ENCODE measurements at regions not wholly inside any gene's neighbourhood (a gene's known extent, or its start where the extent isn't known, plus 50 kb on each side); places are given as distances from the start of the nearest gene placed in this dataset.

DNA sequence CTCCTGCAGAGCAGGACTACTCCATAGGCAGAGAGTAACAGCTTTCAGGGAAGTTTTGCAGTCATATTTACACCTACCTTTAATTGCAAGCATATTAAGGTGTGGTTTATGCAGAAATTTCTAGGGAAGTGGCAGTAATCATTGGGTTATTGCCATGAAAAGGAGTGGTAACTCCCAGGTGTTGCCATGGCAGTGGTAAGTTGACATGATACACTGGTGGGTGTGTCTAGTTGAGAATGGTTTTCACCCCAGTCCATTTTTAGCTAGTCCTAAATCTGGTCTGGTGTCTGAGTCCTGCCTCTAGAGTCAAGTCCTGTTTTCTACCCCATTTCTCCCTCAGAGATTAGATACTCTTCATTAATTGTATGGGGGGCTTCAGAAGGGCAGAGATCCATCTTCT is 128.4 kb upstream of the GMNC start:
- H3K27me3 ChIP-seq (replicated peaks; ENCODE audit: insufficient read depth, low read length) = no peaks in the 10 kb centered on the region
- no peaks in the 10 kb centered on the region for H3K9me2 ChIP-seq (replicated peaks; ENCODE audit: insufficient read depth, low read length)
- peaks cover 3% of the 10 kb centered on the region; the same call in 1 of the 2 replicates for H3K4me1 ChIP-seq (ENCODE audit: low read length)
- H3F3A ChIP-seq (ENCODE audit: insufficient read depth, low read length) = no peaks in the 10 kb centered on the region
- H3K79me2 ChIP-seq (ENCODE audit: low read length) = no peaks in the 10 kb centered on the region
- TF ChIP-seq EZH2phosphoT487 (IDR thresholded peaks at IDR 0.05; ENCODE audit: low read length) (no peak), EZH2 (optimal IDR thresholded peaks at IDR 0.05; ENCODE audit: low read depth, low read length) (no peak), CTCF (IDR thresholded peaks at IDR 0.05; ENCODE audit: low read length) (no peak)
- DNase-seq = no peak
- H3K9ac ChIP-seq (ENCODE audit: low read length) = no peak overlapping the region
- no peak overlapping the region for H3K4me3 ChIP-seq (ENCODE audit: low read length)
- no peaks in the 10 kb centered on the region for H4K20me1 ChIP-seq (ENCODE audit: insufficient read depth, low read length)
- no peak overlapping the region for H3K27ac ChIP-seq (ENCODE audit: low read length)
- no peaks in the 10 kb centered on the region for H3K9me3 ChIP-seq (replicated peaks; ENCODE audit: insufficient read depth, low read length)
- no peak overlapping the region for H2AFZ ChIP-seq (ENCODE audit: low read length)
- no peak overlapping the region for H3K4me2 ChIP-seq (ENCODE audit: low read depth, low read length)
- H3K36me3 ChIP-seq (replicated peaks; ENCODE audit: insufficient read depth, low read length) = no peaks in the 10 kb centered on the region

GRCh38 chr3:190989218-190989617 is 126.7 kb upstream of the GMNC start:
- TF ChIP-seq CTCF (IDR thresholded peaks at IDR 0.05; ENCODE audit: low read length) (no peak), EZH2 (optimal IDR thresholded peaks at IDR 0.05; ENCODE audit: low read depth, low read length) (no peak), EZH2phosphoT487 (IDR thresholded peaks at IDR 0.05; ENCODE audit: low read length) (no peak)
- Histone ChIP-seq H3K4me2 (ENCODE audit: low read depth, low read length) (no peak overlapping the region), H3K36me3 (replicated peaks; ENCODE audit: insufficient read depth, low read length) (no peaks in the 10 kb centered on the region), H3F3A (ENCODE audit: insufficient read depth, low read length) (no peaks in the 10 kb centered on the region), H3K27ac (ENCODE audit: low read length) (no peak overlapping the region), H3K4me1 (ENCODE audit: low read length) (peaks cover 7% of the 10 kb centered on the region; the same call in 1 of the 2 replicates), H3K9me2 (replicated peaks; ENCODE audit: insufficient read depth, low read length) (no peaks in the 10 kb centered on the region), H3K79me2 (ENCODE audit: low read length) (no peaks in the 10 kb centered on the region), H3K9me3 (replicated peaks; ENCODE audit: insufficient read depth, low read length) (no peaks in the 10 kb centered on the region), H4K20me1 (ENCODE audit: insufficient read depth, low read length) (no peaks in the 10 kb centered on the region), H3K9ac (ENCODE audit: low read length) (no peak overlapping the region), H2AFZ (ENCODE audit: low read length) (no peak overlapping the region), H3K27me3 (replicated peaks; ENCODE audit: insufficient read depth, low read length) (no peaks in the 10 kb centered on the region), H3K4me3 (ENCODE audit: low read length) (no peak overlapping the region)
- peak; percentile 3 for DNase-seq

GRCh38 chr3:190988102-190988501 is 125.6 kb upstream of the GMNC start:
- Histone ChIP-seq H3K4me2 (ENCODE audit: low read depth, low read length) (no peak overlapping the region), H3K9me3 (replicated peaks; ENCODE audit: insufficient read depth, low read length) (no peaks in the 10 kb centered on the region), H3K79me2 (ENCODE audit: low read length) (no peaks in the 10 kb centered on the region), H3K9me2 (replicated peaks; ENCODE audit: insufficient read depth, low read length) (no peaks in the 10 kb centered on the region), H3F3A (ENCODE audit: insufficient read depth, low read length) (no peaks in the 10 kb centered on the region), H3K4me3 (ENCODE audit: low read length) (no peak overlapping the region), H3K9ac (ENCODE audit: low read length) (no peak overlapping the region), H3K36me3 (replicated peaks; ENCODE audit: insufficient read depth, low read length) (no peaks in the 10 kb centered on the region), H2AFZ (ENCODE audit: low read length) (no peak overlapping the region), H3K4me1 (ENCODE audit: low read length) (peaks cover 12% of the 10 kb centered on the region), H4K20me1 (ENCODE audit: insufficient read depth, low read length) (no peaks in the 10 kb centered on the region), H3K27me3 (replicated peaks; ENCODE audit: insufficient read depth, low read length) (no peaks in the 10 kb centered on the region), H3K27ac (ENCODE audit: low read length) (no peak overlapping the region)
- no peak for DNase-seq
- TF ChIP-seq CTCF (IDR thresholded peaks at IDR 0.05; ENCODE audit: low read length) = no peak
- no peak for TF ChIP-seq EZH2phosphoT487 (IDR thresholded peaks at IDR 0.05; ENCODE audit: low read length)
- TF ChIP-seq EZH2 (optimal IDR thresholded peaks at IDR 0.05; ENCODE audit: low read depth, low read length) = no peak
